Ascending aorta (tissue), 2 donors: ENCODE measurements at regions not wholly inside any gene's neighbourhood (a gene's known extent, or its start where the extent isn't known, plus 50 kb on each side); places are given as distances from the start of the nearest gene placed in this dataset.
A peak's percentile ranks its signal among the peaks of the same experiment; 100 is the strongest.

Experiments used
- DNase-seq, 2 donors: peaks; one replicate each; pipeline ENCODE4 v3.0.0-alpha.2; 2019; ENCODE audit warnings: low spot score in 2 of 2
- H3K27ac ChIP-seq, 2 donors: fragments of 200-600 bp; sonication (generic); one replicate each; pipeline ENCODE4 v1.5.1; 2016 to 2017; ENCODE audit warnings: mild to moderate bottlenecking in 1 of 2
- H3K27me3 ChIP-seq: fragments of 200-600 bp; sonication (generic); one replicate; pipeline ENCODE4 v1.5.1; 2017
- H3K36me3 ChIP-seq, 2 donors: fragments of 200-600 bp; sonication (generic); one replicate each; pipeline ENCODE4 v1.5.1; 2016
- H3K4me1 ChIP-seq, 2 donors: fragments of 200-600 bp; sonication (generic); one replicate each; pipeline ENCODE4 v1.5.1; 2016 to 2017; ENCODE audit warnings: mild to moderate bottlenecking in 1 of 2
- H3K4me3 ChIP-seq, 2 donors: fragments of 200-600 bp; sonication (generic); one replicate each; pipeline ENCODE4 v1.5.1; 2016 to 2017; ENCODE audit warnings: mild to moderate bottlenecking in 1 of 2
- H3K9me3 ChIP-seq, 2 donors: fragments of 200-600 bp; sonication (generic); one replicate each; pipeline ENCODE4 v1.5.1; 2016
- intact Hi-C: fragments of 100-400 bp; cut with DNase I; formaldehyde crosslinking; loops from one replicate; pipeline ENCODE4 v1.15.1; 2023
- TF ChIP-seq, protein P1 (sequence below), 3 experiments: fragments of 200-600 bp in 2 of 3; fragments of 450-650 bp in 1 of 3; sonication (generic) in 2 of 3; IDR thresholded peaks; one replicate each; pipeline ENCODE4 v1.5.1; 2016 to 2019; ENCODE audit warnings: antibody characterized with exemption in 3 of 3, mild to moderate bottlenecking in 1 of 3, moderate library complexity in 1 of 3

DNA sequence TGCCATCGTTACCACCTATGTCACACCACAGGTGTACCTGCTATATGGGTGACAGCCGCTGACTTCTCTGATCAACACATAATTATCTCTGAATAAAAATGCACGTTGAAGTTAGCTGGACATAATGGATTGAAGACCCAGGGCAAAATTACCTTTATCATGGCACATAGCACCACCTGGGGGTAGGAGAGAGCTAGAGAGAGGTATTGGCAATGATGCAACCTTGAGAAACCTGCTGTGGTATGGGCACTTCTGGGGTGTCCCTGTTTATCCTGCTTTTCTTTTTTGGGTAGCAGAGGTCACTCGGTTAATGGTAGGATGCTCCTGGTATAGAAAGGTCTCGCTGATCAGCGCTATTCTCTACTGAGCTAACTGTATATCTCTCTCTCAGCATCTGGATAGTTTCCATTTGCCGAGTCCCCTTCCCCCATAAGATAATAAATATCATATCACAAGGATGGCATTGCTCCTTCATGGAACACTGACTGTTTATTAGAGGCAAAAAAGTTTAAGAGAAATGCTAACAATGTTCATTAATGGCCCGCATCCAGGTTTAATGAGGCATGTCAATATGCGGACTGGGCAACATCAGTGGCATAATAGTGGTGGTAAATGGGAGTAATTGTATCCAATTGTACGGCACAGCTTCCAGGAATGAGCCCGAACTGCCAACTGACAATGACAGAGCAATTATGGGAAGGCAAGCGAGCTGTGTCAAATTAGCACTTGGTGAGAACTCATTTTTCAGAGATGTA is 323.1 kb downstream of the TFEC start:
- no peak for DNase-seq
- intact Hi-C loops: no loop called here
- TF ChIP-seq, protein P1, sequence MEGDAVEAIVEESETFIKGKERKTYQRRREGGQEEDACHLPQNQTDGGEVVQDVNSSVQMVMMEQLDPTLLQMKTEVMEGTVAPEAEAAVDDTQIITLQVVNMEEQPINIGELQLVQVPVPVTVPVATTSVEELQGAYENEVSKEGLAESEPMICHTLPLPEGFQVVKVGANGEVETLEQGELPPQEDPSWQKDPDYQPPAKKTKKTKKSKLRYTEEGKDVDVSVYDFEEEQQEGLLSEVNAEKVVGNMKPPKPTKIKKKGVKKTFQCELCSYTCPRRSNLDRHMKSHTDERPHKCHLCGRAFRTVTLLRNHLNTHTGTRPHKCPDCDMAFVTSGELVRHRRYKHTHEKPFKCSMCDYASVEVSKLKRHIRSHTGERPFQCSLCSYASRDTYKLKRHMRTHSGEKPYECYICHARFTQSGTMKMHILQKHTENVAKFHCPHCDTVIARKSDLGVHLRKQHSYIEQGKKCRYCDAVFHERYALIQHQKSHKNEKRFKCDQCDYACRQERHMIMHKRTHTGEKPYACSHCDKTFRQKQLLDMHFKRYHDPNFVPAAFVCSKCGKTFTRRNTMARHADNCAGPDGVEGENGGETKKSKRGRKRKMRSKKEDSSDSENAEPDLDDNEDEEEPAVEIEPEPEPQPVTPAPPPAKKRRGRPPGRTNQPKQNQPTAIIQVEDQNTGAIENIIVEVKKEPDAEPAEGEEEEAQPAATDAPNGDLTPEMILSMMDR (IDR thresholded peaks at IDR 0.05): peak in 1 of 3 experiments; percentile 7
- Histone ChIP-seq H3K27ac (no peak overlapping the region), H3K4me1 (no peaks in the 10 kb centered on the region), H3K4me3 (no peak overlapping the region), H3K9me3 (no peaks in the 10 kb centered on the region), H3K27me3 (no peaks in the 10 kb centered on the region), H3K36me3 (no peaks in the 10 kb centered on the region)

DNA sequence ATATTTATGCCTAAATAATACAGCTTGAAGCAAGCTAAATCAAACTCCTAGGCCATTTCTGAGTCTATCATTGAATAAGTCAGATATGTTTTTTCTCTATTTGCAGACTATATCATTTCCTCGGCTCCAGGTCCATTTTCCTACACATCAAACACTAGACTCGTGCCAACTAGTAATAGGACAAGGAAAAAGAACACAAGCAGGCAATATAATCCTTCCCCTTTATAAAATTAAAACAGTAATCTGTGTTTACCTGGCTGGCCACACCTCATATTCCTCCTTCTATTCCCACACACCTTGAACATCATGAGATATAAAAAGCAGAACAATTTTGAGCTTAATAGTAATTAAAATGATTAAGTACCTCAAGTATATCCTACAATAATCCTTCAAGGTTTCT is 325.7 kb downstream of the TFEC start:
- intact Hi-C loops: no loop called here
- Histone ChIP-seq H3K27me3 (no peaks in the 10 kb centered on the region), H3K4me3 (no peak overlapping the region), H3K36me3 (no peaks in the 10 kb centered on the region), H3K4me1 (no peaks in the 10 kb centered on the region), H3K27ac (no peak overlapping the region), H3K9me3 (no peaks in the 10 kb centered on the region)
- DNase-seq: no peak
- TF ChIP-seq, protein P1 (IDR thresholded peaks at IDR 0.05): no peak

DNA sequence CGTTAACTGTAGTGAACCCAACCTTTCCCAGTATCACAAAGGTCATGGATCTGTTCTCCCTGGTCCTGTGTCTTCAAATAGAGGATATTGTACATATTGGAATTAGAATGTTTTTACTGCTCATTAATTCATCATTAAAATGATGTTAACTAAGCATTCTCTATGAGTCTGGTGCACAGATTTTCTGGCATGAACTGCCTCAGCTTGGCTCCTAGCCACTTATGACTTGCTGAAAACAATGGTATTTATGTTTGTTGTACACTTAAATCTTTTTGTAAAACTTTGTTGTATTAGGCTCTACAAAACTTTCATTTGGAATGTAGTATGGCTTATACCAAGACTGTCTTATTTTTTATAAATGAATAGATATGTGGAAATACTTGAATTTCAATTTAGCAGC is 329.4 kb downstream of the TFEC start:
- TF ChIP-seq, protein P1 (IDR thresholded peaks at IDR 0.05): no peak
- H3K4me1 ChIP-seq: no peaks in the 10 kb centered on the region
- H3K27ac ChIP-seq: no peak overlapping the region
- DNase-seq: no peak
- intact Hi-C loops: no loop called here
- no peaks in the 10 kb centered on the region for H3K9me3 ChIP-seq
- H3K4me3 ChIP-seq: no peak overlapping the region
- no peaks in the 10 kb centered on the region for H3K36me3 ChIP-seq
- H3K27me3 ChIP-seq: no peaks in the 10 kb centered on the region

DNA sequence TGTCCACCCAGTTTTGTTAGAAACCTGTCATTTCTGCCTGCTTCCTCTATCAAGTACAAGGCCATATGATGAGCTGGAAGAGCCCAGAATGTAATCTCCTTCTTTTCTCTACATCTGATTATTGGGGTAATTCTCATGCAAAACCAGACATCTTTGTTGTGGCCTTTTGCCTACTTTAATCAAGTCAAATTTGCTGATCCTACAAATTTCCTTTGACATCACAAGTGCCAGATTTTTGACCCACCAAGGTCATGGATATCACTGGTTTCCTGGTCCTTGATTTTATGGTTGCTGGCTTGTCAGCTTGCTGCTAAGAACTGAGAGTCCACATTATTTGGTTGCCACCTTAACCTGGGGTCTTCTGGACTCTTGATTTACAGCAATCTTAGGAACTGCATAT is 336.1 kb downstream of the TFEC start:
- Histone ChIP-seq H3K4me1 (no peaks in the 10 kb centered on the region), H3K27me3 (no peaks in the 10 kb centered on the region), H3K36me3 (no peaks in the 10 kb centered on the region), H3K4me3 (no peak overlapping the region), H3K9me3 (no peaks in the 10 kb centered on the region), H3K27ac (no peak overlapping the region)
- DNase-seq: no peak
- TF ChIP-seq, protein P1 (IDR thresholded peaks at IDR 0.05): no peak
- intact Hi-C loops: no loop called here

DNA sequence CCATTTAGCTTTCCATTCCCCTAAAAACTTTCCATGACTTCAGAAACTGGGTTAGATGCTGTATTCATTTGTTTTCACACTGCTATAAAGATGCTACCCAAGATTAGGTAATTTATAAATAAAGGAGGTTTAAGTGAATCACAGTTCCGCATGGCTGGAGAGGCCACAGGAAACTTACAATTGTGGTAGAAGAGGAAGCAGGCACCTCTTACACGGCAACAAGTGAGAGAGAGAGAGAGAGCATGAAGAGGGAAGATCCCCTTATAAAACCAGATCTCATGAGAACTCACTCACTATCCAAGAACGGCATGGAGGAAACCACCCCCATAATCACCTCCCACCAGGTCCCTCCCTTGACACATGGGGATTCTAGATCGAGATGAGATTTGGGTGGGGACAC is 336.8 kb downstream of the TFEC start:
- H3K9me3 ChIP-seq: no peaks in the 10 kb centered on the region
- no peaks in the 10 kb centered on the region for H3K4me1 ChIP-seq
- no peaks in the 10 kb centered on the region for H3K36me3 ChIP-seq
- TF ChIP-seq, protein P1 (IDR thresholded peaks at IDR 0.05): no peak
- no peaks in the 10 kb centered on the region for H3K27me3 ChIP-seq
- H3K27ac ChIP-seq: no peak overlapping the region
- intact Hi-C loops: no loop called here
- DNase-seq: no peak
- no peak overlapping the region for H3K4me3 ChIP-seq

DNA sequence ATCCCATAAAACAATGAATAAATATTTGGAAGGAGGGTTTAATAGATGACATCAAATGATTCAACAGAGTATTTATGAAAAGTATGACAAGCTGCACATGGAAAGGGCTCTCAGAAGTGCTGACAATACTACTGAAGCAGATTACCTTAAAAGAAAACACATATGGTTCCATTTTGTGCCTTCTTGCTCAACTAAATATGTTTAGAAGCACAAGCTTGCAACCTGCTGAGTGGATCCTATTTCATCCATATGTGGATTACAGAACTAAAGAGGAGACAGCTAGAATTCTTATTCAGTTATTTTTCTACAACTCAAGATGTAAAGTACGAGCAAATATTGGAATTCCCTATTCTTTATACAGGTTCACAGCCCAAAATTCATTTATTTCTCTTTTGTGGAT is 340.6 kb downstream of the TFEC start:
- Histone ChIP-seq H3K36me3 (no peaks in the 10 kb centered on the region), H3K9me3 (no peaks in the 10 kb centered on the region), H3K4me3 (no peak overlapping the region), H3K27ac (no peak overlapping the region), H3K4me1 (no peaks in the 10 kb centered on the region), H3K27me3 (no peaks in the 10 kb centered on the region)
- DNase-seq: no peak
- intact Hi-C loops: no loop called here
- TF ChIP-seq, protein P1 (IDR thresholded peaks at IDR 0.05): no peak
